ENCODE measurements at regions not wholly inside any gene's neighbourhood (a gene's known extent, or its start where the extent isn't known, plus 50 kb on each side); places are given as distances from the start of the nearest gene placed in this dataset.

- DNase-seq = no peak
These were observed 180.5 kb upstream of the ZNF462 start for GRCh38 chr9:106682420-106682819.

- no peak for DNase-seq
These were observed 179.5 kb upstream of the ZNF462 start for GRCh38 chr9:106683454-106683853.

- no peak for DNase-seq
These were observed 177.8 kb upstream of the ZNF462 start for GRCh38 chr9:106684940-106685695.

DNA sequence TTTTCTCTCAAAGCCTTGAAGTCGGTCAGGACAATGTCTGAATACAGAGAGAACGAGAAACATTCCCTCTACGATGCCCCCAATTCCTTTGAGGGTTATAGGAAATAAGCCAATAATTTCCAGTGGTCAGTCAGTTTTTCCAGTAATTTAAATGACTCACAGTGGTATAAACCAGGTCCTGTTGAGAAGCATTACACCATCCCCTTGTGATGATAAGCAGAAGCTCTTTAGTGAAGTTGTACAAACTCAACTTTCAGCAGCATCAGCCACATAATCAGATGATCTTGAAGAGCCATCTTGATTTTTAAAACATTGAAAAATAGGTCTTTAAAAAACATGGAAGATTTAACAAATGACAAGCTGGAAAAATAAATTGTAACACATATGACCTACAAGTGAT, 173.9 kb upstream of the ZNF462 start:
- DNase-seq = no peak

DNA sequence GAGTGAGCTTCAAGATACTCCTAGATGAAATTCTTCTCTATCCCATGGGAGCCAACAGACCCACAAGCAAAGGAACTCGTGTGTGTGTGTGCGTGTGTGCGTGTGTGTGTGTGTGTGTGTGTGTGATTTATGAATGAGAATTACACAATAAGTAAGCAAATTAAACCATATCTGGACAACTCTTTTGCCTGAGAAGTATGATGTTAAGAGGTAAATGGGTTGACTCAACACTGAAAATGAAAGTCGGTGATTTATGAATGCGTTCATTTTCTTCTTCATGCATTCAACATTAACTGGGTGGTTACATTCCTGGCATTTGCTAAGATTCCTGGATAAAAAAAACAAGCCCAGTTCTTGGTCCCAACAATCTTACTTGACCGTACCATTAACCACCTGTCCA, 171.3 kb upstream of the ZNF462 start:
- no peak for DNase-seq

DNA sequence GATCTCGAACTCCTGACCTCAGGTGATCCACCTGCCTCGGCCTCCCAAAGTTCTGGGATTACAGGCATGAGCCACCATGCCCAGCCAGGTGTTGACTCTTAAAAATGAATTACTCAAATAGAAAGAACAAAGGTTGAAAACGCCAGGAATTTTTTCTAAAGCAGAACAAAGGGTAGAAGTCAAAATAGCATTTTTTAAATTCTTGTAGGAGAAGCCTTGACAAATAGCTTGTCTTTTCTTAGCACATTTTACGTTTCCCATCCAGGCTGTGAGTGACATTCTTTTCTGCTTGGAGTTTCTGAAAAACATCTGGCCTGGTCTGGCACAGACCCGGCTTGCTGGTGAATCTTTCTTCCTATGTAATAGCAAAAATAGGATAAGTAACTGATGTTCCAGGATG, 169.4 kb upstream of the ZNF462 start:
- DNase-seq = no peak

GRCh38 chr9:106696804-106697203, 166.2 kb upstream of the ZNF462 start:
- no peak for DNase-seq

GRCh38 chr9:106697390-106697749, 165.6 kb upstream of the ZNF462 start:
- no peak for DNase-seq

DNA sequence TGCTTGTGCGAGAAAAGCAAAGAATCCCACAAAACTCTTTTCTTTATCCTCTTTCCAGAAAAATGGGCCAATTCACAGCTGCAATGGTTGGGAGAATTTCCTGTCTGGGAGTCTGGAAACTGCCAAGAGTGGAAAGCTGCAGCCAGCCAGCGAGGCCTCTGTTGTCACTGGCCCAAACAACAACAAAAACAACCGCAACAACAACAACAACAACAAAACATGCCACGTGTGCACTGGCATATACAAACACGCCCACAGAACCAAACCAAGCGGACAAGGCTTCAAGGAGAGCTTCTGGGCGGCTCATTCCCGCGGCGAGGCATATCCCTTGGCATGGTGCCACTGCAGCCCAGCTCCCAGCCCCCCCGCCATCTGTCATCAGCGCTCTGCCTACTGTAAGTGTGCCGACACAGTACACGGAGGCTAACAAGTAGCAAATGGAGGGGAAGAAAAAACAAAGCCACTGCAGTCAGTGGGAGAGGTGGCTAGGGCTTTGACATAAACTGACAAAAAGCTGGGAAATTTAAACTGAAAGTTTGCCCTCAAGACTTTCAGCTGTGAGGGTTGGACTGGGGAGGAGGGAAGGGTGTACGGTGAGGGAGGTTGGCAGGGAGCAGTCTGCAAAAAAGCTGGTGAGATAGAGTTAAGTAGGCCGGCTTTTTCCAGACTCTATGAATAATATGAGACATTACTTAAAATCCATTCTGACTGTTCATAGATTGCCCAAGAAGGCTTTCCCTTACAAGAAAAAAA, 165.0 kb upstream of the ZNF462 start:
- DNase-seq = no peak

- no peak for DNase-seq
These were observed 162.3 kb upstream of the ZNF462 start for GRCh38 chr9:106700676-106701075.

- no peak for DNase-seq
These were observed 161.4 kb upstream of the ZNF462 start for GRCh38 chr9:106701611-106702010.

DNA sequence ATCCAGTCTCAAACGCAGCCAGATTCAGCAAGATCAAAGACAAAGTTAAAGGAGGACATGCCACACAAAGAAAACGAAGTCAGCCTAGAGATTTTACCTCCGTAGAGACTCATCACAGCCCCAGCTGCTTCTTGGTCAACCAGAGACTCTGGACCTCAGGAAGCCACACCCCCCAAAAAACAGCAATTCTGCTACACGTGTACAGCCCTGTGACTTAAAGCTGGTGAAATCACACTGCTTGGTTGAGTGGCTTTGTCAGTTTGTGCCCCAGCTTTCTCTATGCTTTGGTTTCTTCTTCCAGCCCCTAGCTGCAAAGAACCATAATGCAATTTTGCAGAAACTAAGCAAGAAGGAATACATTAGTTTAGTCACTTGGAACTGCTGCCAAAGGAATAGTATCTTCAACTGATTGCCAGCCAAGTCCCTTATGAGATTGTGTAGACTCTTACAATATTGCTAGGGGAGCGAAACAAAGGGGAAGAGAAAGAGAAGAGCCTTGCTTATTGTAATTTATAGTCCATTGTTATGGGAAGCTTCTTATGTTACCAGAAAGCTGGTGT, 158.8 kb upstream of the ZNF462 start:
- no peak for DNase-seq

DNA sequence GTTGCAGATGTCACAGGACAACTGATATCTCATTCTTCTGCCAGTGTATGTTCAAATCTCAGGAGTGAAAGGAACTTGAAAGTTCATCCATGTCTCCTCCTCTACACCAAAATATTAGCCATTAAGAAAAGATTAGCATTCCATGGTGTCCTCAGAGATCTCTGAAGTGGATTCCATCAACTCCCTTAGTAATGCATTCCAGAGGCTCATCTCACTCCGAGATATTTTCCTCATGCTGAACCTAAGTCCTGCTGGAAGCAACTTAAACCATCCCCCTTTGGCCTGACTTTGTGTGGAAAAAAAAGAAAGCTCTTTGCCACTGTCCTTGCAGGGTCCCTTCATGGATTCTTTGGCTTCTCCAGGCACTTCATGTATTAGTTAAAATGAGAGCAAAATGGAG, 155.7 kb upstream of the ZNF462 start:
- no peak for DNase-seq

GRCh38 chr9:106707738-106708474, 155.1 kb upstream of the ZNF462 start:
- no peak for DNase-seq

DNA sequence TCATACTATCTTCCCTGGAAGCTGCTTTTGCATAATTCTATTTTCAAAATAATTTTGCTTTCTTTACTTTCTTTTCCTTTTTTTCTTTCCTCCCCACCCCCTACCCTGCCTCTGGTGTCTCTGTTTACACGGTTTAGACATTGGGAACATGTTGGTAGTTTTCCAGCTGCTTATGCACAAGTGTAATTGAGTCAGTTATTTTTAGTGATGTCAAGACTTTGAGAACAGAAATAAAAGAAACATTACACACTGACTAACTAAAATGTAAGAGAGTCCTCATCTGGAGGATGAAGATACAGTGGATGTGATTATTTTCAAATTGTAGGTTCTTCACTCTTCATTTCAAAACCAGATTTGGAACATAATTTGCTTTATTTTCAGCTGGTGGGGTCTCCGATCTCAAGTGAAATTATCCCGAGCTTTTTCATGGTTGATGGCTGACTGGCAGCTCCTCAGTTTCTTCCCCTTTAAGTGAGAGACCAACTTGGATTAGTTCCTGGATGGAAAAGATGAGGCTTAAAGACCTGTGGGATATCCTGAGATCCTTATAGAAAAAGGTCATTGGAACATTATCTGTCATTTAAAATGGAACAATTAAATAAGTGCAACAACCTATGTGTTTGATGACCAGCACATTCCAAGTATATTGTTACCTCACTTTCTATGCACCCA, 154.4 kb upstream of the ZNF462 start:
- no peak for DNase-seq

GRCh38 chr9:106712279-106712678, 150.7 kb upstream of the ZNF462 start:
- DNase-seq = no peak

GRCh38 chr9:106713206-106713605, 149.8 kb upstream of the ZNF462 start:
- no peak for DNase-seq

- DNase-seq = no peak
These were observed 146.1 kb upstream of the ZNF462 start for GRCh38 chr9:106716820-106717219.

- DNase-seq = no peak
These were observed 145.3 kb upstream of the ZNF462 start for GRCh38 chr9:106717686-106718085.

GRCh38 chr9:106718936-106719335, 144.0 kb upstream of the ZNF462 start:
- no peak for DNase-seq

GRCh38 chr9:106722051-106722753, 140.8 kb upstream of the ZNF462 start:
- no peak for DNase-seq

DNA sequence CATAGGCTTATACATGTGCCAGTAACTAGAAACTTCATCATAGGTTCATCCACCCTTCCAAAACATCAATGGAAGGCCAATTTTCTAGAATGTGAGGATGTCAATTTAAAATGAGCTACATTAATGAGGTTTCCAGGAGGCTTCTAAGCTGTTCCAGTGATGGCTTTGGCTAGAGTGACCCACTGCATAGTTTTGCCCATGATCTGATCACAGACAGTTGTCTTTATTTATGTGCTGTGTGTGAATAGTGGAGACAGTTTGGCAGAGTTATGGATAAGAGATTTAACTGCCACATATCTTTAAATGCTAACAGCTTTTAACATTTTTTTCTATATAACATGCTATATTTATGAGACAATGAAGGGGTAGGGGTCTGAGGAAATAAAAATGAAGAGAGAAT, 139.0 kb upstream of the ZNF462 start:
- no peak for DNase-seq
